Jurkat, Clone E6-1 (cell line): ENCODE measurements at regions not wholly inside any gene's neighbourhood (a gene's known extent, or its start where the extent isn't known, plus 50 kb on each side); places are given as distances from the start of the nearest gene placed in this dataset.

Experiments used
- DNase-seq: peaks from one replicate; pipeline ENCODE4 v3.0.0-alpha.2; 2011; ENCODE audit warnings: low read depth, low spot score
- H3K4me3 ChIP-seq: 2 replicates; pipeline ENCODE4 v1.5.1; 2011; ENCODE audit warnings: mild to moderate bottlenecking, low read length, control low read depth, moderate library complexity

DNA sequence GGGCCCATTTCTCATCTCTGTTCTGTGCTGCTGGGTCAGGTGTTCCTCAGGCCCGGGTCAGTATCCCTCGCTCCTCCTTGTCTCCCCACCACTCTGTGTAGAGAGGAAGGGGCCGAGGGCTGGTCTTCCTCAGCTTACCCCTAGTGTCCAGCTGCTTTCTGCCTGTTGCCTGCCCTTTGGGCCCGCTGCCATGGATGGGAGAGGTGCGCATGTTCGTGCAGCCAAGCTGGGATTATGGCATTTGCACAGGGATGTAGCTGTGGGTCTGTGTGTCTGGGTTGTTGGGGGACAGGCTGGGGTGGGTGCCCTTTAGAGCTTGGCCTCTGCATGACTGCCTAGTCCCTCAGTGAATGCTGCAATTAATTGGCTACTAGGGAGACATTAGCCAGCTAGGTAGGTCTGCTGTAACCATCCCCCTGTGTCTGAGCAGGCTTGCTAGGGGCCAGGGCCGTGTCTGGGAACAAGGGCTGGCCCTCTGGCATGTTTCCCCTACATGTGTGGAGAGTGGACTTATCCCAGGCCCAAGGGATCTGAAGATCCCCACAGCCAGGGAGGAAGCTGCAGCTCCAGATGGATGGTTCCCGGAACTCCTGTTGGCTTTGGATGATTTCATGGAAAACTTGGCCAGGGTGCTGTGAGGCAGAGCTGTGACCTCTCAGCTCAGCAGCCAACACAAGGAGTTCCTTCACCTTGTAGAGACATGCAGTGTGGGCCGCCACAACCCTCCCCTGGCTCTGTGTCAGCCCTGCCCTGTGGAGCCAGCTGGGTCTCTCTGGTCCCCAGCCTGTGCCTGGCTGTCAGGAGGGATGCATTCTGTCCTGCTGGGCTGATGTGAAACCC, 161.9 kb downstream of the MACROH2A1 start:
- DNase-seq: no peak
- no peak overlapping the region for H3K4me3 ChIP-seq

DNA sequence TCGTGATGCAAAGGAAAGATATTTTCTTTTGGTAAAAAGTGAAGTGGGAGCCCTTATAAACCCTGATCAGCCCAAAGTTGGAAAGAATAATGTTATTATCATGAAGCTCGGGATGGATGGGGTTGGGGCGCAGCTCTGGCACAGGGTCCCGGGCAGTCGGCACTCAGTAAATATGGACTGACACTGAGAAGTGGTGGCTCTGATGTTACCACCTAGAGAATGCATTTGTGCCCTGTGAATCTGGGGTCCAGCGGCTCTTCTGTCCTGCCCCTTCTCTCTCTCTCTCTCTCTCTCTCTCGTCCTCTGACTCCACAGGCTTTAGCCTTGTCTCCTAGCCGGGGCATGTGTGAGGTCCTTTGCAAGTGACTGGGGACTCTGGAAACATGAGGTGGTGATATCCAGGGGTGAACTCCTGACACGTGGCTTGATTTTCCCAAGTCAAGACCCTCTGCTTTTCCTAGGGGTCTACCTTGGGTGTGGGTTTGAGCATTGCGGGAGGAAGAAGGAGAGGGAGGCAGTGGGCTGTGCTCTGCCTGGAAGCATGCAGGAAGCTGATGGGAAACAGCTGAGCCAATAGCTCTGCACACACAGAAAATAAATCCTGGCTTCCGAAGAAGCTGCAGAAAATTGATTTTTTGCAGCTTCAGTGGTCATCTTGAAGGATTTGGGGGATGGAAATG, 162.7 kb downstream of the MACROH2A1 start:
- no peak for DNase-seq
- H3K4me3 ChIP-seq: no peak overlapping the region

DNA sequence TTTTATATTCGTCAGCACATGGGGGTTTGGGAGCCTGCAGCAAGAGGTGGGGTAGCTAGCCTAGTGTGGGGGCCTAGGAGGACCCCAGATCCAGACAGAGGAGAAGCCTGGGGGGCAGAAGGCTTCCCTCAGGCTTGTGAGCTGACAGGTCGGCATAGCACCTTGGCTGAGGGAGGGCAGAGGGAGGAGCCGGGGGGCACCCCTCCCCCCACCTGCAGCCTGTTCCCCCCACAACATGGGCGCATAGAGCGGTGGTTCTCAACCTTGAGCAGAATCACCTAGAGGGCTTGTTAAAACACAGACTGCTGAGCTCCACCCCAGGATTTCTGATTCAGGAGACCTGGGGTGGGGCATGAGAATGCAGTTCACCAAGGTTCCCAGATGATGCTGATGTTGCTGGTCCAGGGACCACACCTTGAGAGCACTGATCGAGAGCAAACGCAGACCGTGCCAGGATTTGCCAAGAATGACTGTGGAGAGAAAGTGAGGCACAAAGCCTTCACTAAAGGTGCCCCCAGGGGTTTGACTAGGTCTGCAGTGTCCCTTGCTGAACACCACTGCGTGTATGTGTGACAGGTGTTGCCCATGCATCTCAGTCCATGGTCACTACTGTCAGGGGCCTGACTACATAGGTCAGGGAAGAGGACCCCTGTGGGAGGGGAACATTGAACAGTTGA, 163.3 kb downstream of the MACROH2A1 start:
- no peak overlapping the region for H3K4me3 ChIP-seq
- no peak for DNase-seq

DNA sequence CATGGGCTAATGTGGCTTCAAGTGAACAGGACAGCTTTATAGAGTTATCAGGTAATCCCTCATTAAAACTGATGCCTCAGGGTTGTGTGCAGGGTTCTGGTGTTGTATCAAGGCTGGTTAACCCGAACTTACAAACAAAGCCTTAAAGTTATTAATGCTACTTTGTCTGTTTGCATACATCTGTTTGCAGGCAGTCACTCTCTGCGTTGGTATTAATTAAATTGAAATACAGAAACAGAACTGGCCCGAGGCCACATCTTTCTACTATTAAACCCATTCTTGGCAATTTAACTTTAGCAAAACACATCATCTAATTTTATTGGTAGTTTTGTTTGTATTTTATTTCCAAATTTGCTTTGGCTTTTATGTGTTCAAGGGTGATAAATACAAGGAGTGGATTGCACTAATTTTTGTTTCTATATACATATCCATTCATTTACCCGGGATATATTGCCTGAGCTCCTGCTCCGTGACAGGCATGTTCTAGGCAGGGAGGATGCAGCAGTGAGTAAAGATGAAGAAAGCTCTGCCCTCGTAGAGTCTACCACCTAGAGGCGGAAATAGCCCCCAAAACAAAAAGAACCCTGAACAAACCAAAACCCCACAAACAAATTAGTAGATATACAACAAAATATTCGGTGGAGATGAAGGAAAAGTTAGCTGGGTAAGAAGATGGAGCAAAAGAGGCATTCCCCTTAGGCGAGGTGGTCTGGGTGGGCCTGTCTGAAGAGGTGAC, 164.2 kb downstream of the MACROH2A1 start:
- H3K4me3 ChIP-seq: no peak overlapping the region
- DNase-seq: no peak

DNA sequence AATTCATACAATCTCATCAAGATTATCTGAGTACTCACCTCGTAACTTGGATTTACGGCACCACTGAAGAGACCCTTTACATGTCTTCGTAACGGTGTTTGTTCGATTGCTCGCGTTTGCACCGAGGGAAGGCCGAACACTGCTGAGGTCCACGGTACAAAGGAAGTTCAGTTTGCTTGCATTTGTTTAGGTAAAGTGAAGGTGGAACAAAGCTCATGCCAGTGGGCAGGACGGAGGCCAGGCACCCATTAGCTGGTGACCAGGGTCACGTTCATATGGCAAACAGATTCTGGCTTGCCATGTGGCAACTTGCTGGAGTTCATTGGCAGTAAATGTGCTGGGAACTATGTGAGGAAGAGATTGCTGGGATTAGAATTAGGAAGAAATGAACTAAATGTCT, 164.8 kb downstream of the MACROH2A1 start:
- DNase-seq: no peak
- no peak overlapping the region for H3K4me3 ChIP-seq

DNA sequence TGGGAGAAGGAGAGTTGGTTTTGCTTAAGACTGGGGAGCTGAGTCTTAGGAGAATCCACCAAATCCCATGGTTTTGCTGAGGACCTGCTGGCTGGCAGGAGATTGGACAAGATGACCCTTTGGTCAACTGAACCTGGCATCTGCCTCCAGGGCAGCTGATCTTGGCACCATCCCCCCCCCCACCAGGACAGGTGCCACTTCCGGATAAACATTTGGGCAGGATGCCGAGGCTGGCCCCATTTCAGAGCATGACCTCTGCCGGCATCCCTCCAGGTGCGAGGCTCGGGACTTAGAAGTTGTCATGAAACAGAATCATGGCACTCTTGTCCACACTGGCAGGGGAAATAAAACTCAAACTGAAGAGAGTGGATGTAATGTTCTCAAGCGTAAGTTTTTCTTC, 165.6 kb downstream of the MACROH2A1 start:
- no peak for DNase-seq
- H3K4me3 ChIP-seq: no peak overlapping the region

DNA sequence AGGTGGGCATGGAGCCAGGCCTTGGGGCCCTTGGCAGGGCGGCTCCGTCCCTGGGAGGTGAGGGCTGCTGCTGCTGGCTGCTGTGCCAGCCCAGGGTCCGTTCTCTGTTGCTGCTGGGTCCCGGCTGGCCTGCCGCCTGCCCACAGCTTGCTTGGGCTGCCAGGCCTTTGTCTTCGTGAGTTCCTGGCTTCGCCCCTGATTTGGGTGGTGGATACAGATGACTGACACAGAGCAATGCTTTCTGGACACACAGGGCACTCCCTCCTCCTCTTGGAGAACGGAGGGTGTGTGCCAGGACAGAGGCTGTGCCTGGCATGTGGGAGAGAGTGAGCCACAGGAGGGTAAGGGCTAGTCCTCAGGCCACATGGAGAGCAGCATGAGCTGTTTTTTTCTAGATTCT, 166.1 kb downstream of the MACROH2A1 start:
- H3K4me3 ChIP-seq: no peak overlapping the region
- DNase-seq: no peak

DNA sequence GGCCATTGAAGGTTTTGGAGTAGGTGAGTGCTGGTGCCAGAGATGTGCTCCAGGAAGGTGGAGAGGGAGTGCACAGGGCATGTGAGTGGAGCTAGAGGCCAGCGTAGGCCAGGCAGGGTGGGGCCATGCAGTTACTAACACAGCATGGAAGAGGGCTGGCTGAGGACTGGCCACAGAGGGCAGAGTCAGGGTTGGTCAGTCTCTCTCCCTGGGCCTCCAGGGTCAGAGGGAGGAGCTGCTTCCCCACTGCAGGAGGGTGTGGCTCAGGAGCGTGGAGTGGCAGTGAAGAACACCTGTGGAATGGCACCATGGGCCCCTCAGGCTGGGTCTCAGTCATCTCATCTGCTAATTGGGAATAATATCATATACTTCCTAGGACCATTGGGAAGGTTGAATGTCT, 167.7 kb downstream of the MACROH2A1 start:
- H3K4me3 ChIP-seq: no peak overlapping the region
- DNase-seq: no peak

DNA sequence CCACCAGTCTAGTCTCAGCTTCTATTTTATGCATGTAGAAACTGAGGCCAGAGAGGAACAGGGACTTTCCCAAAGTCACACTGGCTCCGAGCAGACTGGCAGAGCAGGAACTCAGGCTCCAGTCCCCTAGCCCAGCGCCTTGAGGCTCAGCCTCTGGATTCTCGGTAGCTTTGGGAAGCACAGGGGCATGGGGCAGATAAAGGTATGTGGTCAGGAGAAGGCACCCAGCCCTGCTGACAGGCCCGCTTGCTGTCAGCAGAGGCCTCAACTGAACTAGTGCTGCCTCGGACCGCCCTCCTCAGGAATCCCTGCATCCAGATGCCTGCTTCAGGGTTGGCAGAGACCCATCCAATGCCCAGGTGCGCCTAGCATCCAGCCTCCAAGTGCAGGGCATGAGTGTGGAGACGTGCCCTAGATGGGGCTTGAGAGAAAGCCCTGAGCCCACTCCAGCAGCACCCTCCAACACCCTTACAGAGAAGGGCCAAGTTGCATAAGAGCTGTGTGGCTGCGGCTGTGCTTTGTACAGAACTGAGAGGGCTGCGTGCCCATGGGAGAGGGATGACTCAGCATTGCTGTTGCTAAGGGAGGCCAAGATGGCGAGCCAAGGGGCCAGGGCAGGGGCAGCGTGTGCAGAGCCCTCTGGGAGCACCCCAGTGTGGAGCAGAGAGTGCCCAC, 168.6 kb downstream of the MACROH2A1 start:
- no peak for DNase-seq
- H3K4me3 ChIP-seq: no peak overlapping the region

DNA sequence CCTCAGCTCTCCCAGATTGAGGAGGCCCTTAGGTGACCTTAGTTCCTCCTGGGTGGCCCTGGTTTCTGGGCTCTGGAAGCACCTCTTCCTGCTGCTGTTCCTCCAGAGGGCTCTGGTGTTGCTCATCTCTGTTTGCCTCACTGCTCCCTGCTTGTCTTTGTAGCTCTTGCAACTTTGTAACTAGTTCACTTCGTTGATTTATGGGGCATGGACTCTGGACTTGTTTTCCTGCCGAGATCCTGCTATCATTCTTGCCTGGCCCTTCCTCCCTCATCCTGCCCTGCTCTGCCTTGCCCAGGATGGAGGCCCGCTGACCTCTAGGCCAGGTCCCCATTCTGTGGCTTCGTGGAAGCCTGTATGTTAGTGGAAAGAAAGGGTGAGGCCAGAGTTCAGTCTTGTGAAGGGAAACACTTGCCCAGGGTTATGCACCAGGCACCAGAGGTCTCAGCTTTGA, 169.3 kb downstream of the MACROH2A1 start:
- H3K4me3 ChIP-seq: no peak overlapping the region
- no peak for DNase-seq

DNA sequence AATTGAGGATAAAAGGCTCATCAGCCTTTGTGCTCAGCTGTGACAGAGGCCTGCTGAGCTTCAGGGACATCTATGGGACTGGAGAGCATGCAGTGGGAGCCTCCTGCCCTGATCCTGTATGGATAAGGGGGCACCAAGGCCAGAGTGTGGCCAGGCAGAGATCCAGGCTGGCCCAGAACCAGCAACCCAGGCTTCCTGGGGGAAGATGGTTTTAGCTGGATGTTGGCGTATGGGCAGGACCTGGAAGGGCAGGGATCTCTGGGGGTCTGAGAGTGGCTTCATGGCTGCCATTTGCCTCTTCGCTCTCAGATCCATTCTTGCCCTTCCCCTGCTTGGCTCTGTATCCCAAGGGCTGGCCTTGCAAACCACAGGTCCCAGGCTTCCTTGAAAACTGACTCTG, 169.9 kb downstream of the MACROH2A1 start:
- no peak overlapping the region for H3K4me3 ChIP-seq
- DNase-seq: no peak

DNA sequence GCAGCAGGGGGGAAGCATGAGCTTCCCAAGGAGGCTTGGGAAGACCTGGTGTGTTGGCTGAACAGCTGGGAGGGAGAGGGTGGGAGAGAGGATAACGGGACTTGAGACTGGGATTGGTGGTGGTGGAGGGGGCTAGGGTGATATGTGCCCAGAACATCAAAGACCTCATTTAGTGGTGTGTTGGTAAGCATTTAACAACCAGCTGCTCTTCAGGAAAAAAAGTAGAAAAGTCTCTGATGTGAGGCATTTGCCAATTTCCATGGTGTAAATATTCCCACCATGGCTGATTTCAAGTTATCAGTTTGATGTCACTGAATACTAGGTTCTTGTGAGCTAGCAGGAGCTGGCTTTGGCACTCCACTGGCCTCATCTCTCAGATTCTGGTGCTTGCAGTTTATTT, 170.8 kb downstream of the MACROH2A1 start:
- no peak for DNase-seq
- H3K4me3 ChIP-seq: no peak overlapping the region

DNA sequence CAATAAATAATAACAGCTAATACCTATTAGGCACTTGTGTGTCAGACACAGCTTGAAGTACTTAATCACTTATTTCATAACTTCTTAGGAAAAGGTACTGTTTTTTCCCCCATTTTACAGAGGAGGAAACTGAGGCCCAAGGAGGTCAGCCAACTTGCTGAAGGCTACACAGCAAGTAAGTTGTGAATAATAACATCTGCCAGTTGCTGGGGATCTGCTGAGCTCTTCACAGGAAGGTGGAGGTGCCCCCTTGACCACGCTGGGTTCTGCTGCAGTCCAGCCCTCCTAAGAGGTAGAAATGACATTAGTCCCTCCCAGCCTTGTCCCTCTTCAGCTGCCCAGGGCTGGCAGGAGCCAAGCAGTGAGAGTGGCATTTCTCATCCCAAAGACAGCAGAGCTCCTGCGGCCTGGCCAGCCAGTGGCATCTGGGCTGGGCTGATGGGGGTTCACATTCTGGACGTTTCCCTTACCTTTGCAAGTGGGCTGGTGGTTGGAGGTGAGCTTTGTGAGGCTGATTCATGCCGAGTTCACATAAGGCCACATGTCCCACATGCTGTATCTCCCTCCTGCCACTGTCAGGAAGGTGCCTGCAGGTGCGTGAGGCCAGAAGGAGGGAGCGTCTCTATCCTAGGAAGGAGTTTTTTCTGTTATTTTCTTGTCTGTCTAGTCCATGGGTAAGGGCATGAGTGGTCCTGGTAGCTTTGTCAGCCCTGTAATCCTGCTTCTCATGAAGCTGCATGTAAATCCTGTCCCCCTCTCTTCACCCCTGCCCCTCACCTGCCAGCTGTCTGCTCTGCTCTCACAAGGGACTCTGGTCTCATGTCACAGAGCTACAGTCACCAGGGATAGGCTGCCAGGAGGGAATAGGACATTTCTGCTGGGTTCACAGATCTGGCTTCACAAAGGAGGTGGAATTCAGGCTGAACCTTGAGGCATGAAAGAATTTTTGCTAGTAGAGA, 171.7 kb downstream of the MACROH2A1 start:
- H3K4me3 ChIP-seq: no peak overlapping the region
- no peak for DNase-seq

DNA sequence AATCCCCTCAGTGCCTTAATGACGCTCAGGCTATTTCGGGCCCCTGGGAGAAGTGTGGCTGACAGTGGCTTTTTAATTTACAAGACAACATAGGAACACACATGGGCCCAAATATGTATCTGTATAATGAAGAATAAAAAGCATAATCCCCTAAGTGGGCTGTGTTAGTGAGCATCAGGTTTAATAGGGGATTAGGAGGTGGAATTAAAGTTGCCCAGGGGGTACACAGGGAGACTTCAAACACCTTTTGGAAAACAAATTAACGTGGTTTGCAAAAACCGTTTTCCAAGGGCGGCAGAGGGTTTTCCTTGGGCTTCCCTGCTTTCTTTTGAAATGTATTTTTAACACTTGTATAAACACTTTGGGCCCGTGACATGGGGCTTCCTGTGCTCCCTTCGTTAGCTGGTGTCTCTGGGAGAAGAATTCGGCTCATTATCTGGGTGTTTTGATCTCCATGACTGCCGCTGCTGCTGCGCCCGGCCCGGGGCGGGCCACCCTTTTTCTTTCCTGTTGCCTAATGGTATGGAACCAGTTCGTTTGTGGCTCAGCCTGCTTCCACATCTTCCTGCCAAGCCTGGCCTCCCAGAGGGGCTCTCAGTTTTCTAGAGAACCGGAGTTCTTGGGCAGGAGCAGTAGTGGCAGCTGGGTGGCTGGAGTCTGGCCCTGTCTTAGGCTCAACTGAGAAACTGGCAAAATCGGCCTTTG, 173.0 kb downstream of the MACROH2A1 start:
- no peak for DNase-seq
- H3K4me3 ChIP-seq: no peak overlapping the region

DNA sequence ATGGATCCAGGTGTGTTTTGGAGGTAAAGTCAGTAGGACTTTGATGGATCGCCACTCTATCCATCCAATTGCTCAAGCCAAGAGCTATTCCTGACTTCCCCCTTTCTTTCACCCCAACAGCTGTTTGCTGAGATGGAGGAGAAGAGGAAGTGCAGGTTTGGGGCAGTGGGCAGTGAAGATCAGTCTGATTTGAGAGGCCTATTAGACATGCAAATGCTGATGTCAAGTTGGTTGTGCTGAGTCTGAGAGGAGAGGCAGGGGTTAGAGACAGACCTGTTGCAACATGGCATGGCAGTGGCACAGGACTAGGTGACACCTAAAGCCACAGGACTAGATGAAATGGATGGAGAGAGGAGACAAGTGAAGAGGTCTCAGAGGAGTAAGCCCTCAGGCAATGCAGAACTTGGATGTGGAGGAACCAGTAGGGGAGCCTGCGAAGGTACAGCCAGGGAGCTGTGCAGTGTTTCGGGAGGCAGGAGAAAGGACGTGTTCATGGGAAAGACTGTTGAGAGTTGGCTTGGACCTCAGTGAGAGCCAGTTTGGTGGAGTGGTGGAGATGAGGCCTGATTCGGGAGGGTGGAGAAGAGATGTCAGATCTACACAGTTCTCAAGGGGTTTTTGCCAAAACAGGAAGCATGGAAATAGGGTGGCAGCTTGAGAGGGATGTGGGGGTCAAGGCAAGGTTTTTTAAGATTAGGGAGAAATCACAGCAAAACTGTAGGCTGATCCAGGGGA, 175.0 kb downstream of the MACROH2A1 start:
- H3K4me3 ChIP-seq: no peak overlapping the region
- no peak for DNase-seq

DNA sequence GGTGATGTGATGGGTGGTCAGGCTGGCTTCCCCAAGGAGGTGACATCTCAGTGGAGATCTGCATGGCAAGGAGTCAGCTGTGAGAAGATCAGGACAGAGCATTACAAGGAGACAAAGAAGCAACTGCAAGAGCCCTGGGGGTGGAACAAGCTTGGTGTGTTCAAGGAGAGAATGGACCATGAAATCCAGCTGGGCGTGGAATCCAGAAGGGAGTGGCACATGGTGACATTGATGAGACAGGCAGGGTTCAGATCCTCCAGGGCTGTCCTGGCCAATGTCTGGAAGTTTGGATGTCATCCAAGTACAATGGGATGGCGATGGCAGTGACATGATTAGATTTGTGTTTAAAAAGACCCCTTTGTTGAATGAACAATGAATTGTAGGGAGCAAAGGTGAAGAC, 175.6 kb downstream of the MACROH2A1 start:
- DNase-seq: no peak
- H3K4me3 ChIP-seq: no peak overlapping the region

DNA sequence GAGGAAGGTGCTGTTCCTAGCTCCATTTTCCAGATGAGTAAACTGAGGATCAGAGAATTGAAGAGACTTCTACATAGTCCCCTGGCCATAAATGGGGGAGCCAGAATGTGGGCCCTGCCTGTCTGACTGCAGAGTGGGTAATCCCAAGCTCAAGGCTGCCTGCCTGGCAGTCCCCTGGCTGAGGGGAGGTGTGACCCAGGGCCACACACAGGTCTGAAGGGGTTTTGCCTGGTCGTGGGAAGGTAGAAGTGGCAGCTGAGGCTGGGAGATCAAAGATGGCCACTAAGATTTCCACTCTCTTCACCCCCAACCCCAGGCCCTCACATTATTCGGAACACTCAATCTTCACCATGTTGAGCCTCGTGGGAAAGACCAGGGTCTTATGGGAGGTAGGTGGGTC, 176.3 kb downstream of the MACROH2A1 start:
- DNase-seq: no peak
- no peak overlapping the region for H3K4me3 ChIP-seq
